Stimulated activated CD4-positive, alpha-beta T cell treated with anti-CD3 and anti-CD28 coated beads, Interleukin-15, amount 100 ng/mL, for 1 hour (primary cell): ENCODE measurements at regions not wholly inside any gene's neighbourhood (a gene's known extent, or its start where the extent isn't known, plus 50 kb on each side); places are given as distances from the start of the nearest gene placed in this dataset.

Experiments
- DNase-seq, 2 donors: peaks; one replicate each; pipeline ENCODE4 v3.0.0-alpha.2; 2020; ENCODE audit warnings: low read depth in 1 of 2, low spot score in 1 of 2

GRCh38 chr17:33811004-33811760, 443.9 kb upstream of the CCL2 start:
- DNase-seq = no peak

GRCh38 chr17:33811984-33812577, 443.0 kb upstream of the CCL2 start:
- DNase-seq = no peak

GRCh38 chr17:33814852-33815251, 440.2 kb upstream of the CCL2 start:
- DNase-seq = no peak

- no peak for DNase-seq
These were observed 439.0 kb upstream of the CCL2 start for GRCh38 chr17:33816036-33816435.

GRCh38 chr17:33816842-33817617, 438.1 kb upstream of the CCL2 start:
- no peak for DNase-seq

- no peak for DNase-seq
These were observed 435.5 kb upstream of the CCL2 start for GRCh38 chr17:33819539-33819938.

GRCh38 chr17:33832262-33832661, 422.8 kb upstream of the CCL2 start:
- DNase-seq = no peak

GRCh38 chr17:33837281-33837680, 417.8 kb upstream of the CCL2 start:
- DNase-seq = no peak

GRCh38 chr17:33838281-33838680, 416.8 kb upstream of the CCL2 start:
- DNase-seq = no peak

GRCh38 chr17:33847900-33848299, 407.2 kb upstream of the CCL2 start:
- DNase-seq = no peak

GRCh38 chr17:33848433-33848832, 406.7 kb upstream of the CCL2 start:
- DNase-seq = no peak

GRCh38 chr17:33854596-33854995, 400.5 kb upstream of the CCL2 start:
- no peak for DNase-seq

GRCh38 chr17:33858121-33858520, 397.0 kb upstream of the CCL2 start:
- no peak for DNase-seq

- DNase-seq = no peak
These were observed 396.4 kb upstream of the CCL2 start for GRCh38 chr17:33858682-33859081.

- DNase-seq = no peak
These were observed 392.1 kb upstream of the CCL2 start for GRCh38 chr17:33862772-33863602.

GRCh38 chr17:33864758-33865229, 390.3 kb upstream of the CCL2 start:
- DNase-seq = no peak

- DNase-seq = no peak
These were observed 386.2 kb upstream of the CCL2 start for GRCh38 chr17:33868899-33869298.

- DNase-seq = no peak
These were observed 384.1 kb upstream of the CCL2 start for GRCh38 chr17:33870936-33871335.

GRCh38 chr17:33871720-33872540, 383.2 kb upstream of the CCL2 start:
- no peak for DNase-seq

GRCh38 chr17:33873201-33873617, 381.9 kb upstream of the CCL2 start:
- no peak for DNase-seq
